Tibial nerve (tissue), 4 donors: ENCODE measurements at regions not wholly inside any gene's neighbourhood (a gene's known extent, or its start where the extent isn't known, plus 50 kb on each side); places are given as distances from the start of the nearest gene placed in this dataset.

Source experiments
- CTCF ChIP-seq, 5 experiments: fragments of 200-600 bp in 3 of 5; fragments of 450-650 bp in 2 of 5; sonication (generic) in 3 of 5; IDR thresholded peaks; one replicate each; pipeline ENCODE4 v1.5.1; 2016 to 2019; ENCODE audit warnings: antibody characterized with exemption in 5 of 5, mild to moderate bottlenecking in 3 of 5, moderate library complexity in 2 of 5
- EP300 ChIP-seq, 2 donors: sonication (generic); formaldehyde crosslinking; IDR thresholded peaks; one replicate each; pipeline ENCODE4 v1.6.1; 2017; ENCODE audit warnings: antibody characterized with exemption in 2 of 2, mild to moderate bottlenecking in 1 of 2
- POLR2A ChIP-seq, 2 donors: fragments of 450-650 bp; IDR thresholded peaks; one replicate each; pipeline ENCODE4 v1.6.1; 2017; ENCODE audit warnings: antibody characterized with exemption in 2 of 2, mild to moderate bottlenecking in 2 of 2, moderate library complexity in 2 of 2

- TF ChIP-seq CTCF (IDR thresholded peaks at IDR 0.05) (no peak), EP300 (IDR thresholded peaks at IDR 0.05) (no peak), POLR2A (IDR thresholded peaks at IDR 0.05) (no peak)
Observed at GRCh38 chr1:95730986-95731385, 497.0 kb downstream of the RWDD3 start.
